Fibroblast of villous mesenchyme (primary cell): ENCODE measurements at regions not wholly inside any gene's neighbourhood (a gene's known extent, or its start where the extent isn't known, plus 50 kb on each side); places are given as distances from the start of the nearest gene placed in this dataset.

Experiments
- DNase-seq: peaks from one replicate; pipeline ENCODE4 v3.0.0-alpha.2; 2010; ENCODE audit warnings: low read depth
- H3K4me3 ChIP-seq: 2 replicates; pipeline ENCODE4 v1.5.1; 2011; ENCODE audit warnings: low read depth, mild to moderate bottlenecking, low read length
- TF ChIP-seq, protein P1 (sequence below): IDR thresholded peaks from 2 replicates; pipeline ENCODE4 v1.5.1; 2012; ENCODE audit warnings: low read depth, mild to moderate bottlenecking, low read length; ENCODE audit not compliant: insufficient read depth

DNA sequence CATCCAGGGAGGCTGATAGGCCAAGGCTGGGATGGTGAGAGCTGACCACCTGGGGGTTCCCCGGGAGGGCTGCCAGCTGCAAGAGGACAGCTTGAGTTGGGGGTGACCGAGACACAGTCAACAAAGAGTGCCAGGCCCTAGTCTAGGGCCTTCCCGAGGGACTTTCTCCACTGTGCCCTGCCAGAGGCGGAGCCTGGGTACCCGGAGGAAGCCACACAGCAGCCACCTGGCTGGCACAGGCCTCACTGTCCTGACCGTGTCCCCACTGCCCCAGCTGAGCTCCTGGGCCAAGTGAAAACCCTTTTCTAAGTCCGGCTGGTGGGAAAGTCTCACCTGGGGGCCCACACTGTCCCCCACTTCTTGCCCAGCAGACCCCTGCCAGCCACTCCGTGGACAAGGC is 71.9 kb upstream of the GSE1 start:
- TF ChIP-seq, protein P1, sequence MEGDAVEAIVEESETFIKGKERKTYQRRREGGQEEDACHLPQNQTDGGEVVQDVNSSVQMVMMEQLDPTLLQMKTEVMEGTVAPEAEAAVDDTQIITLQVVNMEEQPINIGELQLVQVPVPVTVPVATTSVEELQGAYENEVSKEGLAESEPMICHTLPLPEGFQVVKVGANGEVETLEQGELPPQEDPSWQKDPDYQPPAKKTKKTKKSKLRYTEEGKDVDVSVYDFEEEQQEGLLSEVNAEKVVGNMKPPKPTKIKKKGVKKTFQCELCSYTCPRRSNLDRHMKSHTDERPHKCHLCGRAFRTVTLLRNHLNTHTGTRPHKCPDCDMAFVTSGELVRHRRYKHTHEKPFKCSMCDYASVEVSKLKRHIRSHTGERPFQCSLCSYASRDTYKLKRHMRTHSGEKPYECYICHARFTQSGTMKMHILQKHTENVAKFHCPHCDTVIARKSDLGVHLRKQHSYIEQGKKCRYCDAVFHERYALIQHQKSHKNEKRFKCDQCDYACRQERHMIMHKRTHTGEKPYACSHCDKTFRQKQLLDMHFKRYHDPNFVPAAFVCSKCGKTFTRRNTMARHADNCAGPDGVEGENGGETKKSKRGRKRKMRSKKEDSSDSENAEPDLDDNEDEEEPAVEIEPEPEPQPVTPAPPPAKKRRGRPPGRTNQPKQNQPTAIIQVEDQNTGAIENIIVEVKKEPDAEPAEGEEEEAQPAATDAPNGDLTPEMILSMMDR = no peak
- H3K4me3 ChIP-seq = no peak overlapping the region
- no peak for DNase-seq

DNA sequence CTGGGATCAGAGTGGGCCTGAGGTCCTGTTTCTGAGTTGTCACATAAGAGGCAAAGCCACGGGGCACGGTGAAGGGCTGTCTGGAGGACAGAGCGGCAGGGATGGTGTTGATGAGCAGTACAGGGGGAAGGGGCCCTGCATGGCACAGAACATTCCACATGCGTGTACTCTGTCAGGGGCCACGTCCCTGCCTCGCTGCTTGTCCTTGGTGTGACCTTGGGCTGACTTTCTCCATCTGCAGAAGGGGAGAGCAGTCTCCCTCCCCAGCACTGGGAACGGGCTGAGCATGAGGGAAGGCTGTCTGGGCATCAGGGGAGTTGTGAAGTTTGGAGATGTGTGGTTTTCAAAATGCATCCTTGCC is 71.5 kb upstream of the GSE1 start:
- DNase-seq = no peak
- no peak overlapping the region for H3K4me3 ChIP-seq
- TF ChIP-seq, protein P1 = no peak

DNA sequence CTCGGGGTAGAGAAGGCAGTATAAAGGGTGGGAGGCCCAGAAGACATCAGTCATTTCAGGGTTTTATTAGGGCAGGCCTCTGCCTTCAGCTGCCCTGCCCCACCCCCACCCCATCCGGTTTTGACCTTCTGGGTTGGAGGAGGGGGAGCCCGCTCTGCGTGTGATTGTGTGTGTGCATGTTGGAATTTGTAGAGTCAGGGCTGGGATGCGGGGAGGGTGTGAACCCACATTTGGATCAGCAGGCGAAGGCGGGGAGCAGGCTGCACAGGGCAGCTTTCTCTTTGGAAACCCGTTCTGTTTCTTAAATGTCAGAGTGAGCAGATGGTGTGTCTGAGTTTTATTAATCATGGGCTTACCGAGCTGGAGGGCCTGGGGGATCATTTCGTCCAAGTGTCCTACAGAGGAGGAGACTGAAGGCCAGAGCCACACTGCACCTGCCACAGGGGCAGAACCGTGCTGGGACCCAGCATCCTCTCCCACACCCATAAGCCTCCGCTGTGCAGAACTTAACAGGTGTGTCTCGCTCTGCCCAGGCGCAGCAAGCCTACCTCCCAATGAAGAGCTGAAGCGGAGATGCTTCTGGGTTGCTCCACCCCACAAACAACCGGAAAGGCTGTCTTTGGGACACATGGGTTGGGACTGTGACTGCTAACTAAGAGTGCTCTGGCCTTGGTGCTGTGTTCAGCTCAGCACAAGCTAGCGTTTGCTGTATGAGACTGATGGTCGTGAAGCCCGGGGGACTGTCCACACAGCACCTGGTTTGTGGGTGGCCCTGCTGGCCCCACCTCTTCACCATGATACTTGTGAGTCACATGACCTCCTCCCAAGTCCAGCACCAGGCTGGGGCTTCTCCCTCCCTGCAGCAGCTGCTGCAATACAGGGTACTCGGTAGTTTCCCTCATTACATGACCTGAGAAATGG is 70.9 kb upstream of the GSE1 start:
- H3K4me3 ChIP-seq = no peak overlapping the region
- no peak for DNase-seq
- TF ChIP-seq, protein P1 = no peak

DNA sequence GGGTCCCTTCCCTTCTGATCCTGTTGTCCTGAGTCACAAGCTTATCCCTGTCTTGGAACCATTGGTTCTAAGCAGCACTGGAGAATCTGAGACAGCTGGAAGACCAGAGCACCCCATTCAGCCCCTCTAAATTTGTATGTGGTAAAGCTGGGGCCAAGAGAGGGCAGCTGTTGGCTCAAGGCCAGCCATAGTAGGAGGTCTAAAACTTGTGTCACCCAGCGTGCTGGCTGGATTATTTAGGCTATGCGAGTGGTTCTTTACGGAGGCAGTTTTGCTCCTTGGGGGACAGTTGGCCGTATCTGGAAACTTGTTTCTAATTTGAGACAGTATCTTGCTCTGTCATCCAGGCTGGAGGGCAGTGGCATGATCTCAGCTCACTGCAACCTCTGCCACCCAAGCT is 69.6 kb upstream of the GSE1 start:
- TF ChIP-seq, protein P1 = no peak
- no peak for DNase-seq
- no peak overlapping the region for H3K4me3 ChIP-seq

DNA sequence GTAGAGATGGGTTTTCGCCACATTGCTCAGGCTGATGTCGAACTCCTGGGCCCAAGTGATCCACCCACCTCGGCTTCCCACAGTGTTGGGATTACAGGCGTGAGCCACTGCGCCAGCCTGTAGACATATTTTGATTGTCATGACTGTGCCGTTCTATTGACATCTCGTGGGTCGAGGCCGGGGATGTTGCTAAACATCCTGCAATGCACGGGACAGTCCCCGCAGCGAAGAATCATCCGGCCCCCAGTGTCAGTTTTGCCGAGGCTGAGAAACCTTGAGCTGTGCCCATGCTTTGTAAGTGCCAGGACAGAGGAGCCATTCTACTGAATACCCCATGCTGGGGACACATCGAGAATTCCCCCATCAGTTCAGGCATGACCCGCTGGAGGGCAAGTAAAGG is 69.1 kb upstream of the GSE1 start:
- DNase-seq = no peak
- TF ChIP-seq, protein P1 = no peak
- no peak overlapping the region for H3K4me3 ChIP-seq

DNA sequence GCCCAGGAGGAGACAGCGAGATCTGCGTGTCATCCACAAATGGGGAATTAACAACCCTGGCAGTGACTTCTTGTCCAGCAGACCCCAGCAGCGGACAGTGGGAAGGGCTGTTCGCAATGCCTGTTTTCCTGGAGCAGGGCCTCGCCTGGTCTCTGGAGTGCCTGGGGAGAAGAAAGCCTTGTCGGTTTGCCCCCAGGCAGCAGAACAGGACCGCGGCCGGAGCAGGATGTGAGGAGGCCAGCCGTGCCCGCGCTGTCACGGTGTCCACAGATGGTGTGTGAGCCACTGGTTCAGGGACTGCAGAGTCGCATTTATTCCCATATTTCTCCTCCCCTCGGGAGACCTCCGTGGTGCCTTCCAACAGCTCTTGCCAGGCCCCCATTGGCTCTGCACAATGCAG is 68.5 kb upstream of the GSE1 start:
- H3K4me3 ChIP-seq = no peak overlapping the region
- DNase-seq = no peak
- TF ChIP-seq, protein P1 = no peak

DNA sequence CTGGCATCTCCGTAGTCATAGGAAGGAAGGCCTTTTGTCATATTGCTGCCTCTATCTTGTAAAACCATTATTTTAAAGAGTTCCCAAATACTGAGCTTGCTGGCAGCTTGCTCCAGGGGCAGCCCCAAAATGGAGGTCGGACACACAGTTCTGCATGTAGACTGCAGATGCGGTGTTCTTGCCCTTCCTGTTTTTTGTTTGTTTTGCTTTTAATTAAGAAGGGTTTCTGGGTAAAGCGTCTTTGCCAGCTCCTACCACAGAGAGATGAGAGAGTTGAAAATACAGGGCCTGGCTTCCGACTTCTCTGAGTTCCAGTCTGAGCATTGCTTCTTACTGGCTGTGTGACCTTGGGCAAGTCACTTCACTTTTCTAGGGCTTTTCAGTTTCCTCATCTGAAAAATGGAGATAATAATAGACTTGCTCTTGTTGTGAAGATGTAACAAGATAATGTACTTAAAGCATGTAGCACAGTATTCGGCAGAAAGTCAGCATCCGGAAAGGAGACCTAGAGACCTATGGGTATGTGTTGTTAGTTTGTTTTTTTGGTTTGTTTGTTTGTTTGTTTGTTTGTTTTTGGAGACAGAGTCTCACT is 67.8 kb upstream of the GSE1 start:
- no peak overlapping the region for H3K4me3 ChIP-seq
- TF ChIP-seq, protein P1 = no peak
- DNase-seq = no peak
